GM12878 (cell line): ENCODE measurements at regions not wholly inside any gene's neighbourhood (a gene's known extent, or its start where the extent isn't known, plus 50 kb on each side); places are given as distances from the start of the nearest gene placed in this dataset.

ENCODE experiments used
- ATAC-seq: fragments of 200-7000 bp; cut with Tn5 transposase; 3 replicates; pipeline ENCODE4 v1.9.1; 2020; ENCODE audit warnings: mild to moderate bottlenecking, moderate library complexity
- BruUV-seq: library from RNA; stranded (reverse); fragments of 400-500 nt; replicated peaks from 2 replicates; lab custom pipeline; 2021; lab: Mats Ljungman, UMichigan
- CTCF ChIA-PET: fragments of 300-600 bp; sonication (Branson Sonifier 250); formaldehyde crosslinking; extraction: SDS; loops from one replicate; lab custom pipeline; 2021; ENCODE audit warnings: inconsistent platforms; lab: Yijun Ruan, JAX
- POLR2A ChIA-PET: fragments of 350-600 bp; formaldehyde crosslinking; extraction: SDS; loops from one replicate; lab custom pipeline; 2021; ENCODE audit warnings: inconsistent platforms; lab: Charles Lee
- RAD21 ChIA-PET: fragments of 300-600 bp; sonication (Branson Sonifier 250); formaldehyde crosslinking; loops from one replicate; lab custom pipeline; 2023; ENCODE audit warnings: antibody characterized with exemption; ENCODE audit not compliant: unreplicated experiment; lab: Charles Lee
- SMC1A ChIA-PET: fragments of 300-600 bp; sonication (Branson Sonifier 250); formaldehyde crosslinking; loops from one replicate; lab custom pipeline; 2023; ENCODE audit not compliant: unreplicated experiment, uncharacterized antibody; lab: Charles Lee
- DNase-seq: peaks from one replicate; pipeline ENCODE4 v3.0.0-alpha.2; 2011; ENCODE audit warnings: low read depth, low spot score
- FAIRE-seq: peaks from 3 replicates; lab custom pipeline; 2011; peaks lifted over from hg19 to GRCh38; lab: Jason Lieb, UNC
- H2AFZ ChIP-seq: 2 replicates; pipeline ENCODE4 v1.6.0; 2011; ENCODE audit warnings: low read depth, low read length, control low read depth; ENCODE audit not compliant: control insufficient read depth
- H3K27ac ChIP-seq: 2 replicates; pipeline ENCODE4 v1.5.1; 2011; ENCODE audit warnings: control low read depth; ENCODE audit not compliant: control insufficient read depth, insufficient read depth
- H3K27me3 ChIP-seq, 2 experiments: replicated peaks in 1 of 2; 2 replicates each; pipeline versions ENCODE4 v1.6.0 to v1.6.1; 2011; ENCODE audit warnings: low read length in 1 of 2; ENCODE audit not compliant: control insufficient read depth in 2 of 2, insufficient read depth in 2 of 2
- H3K36me3 ChIP-seq, 2 experiments: 2 replicates each; pipeline ENCODE4 v1.5.1; 2011; ENCODE audit warnings: low read length in 1 of 2; ENCODE audit not compliant: control insufficient read depth in 2 of 2, insufficient read depth in 2 of 2
- H3K4me1 ChIP-seq: 2 replicates; pipeline ENCODE4 v1.6.1; 2011; ENCODE audit warnings: mild to moderate bottlenecking, low read length, moderate library complexity, mixed read lengths; ENCODE audit not compliant: control insufficient read depth, insufficient read depth
- H3K4me2 ChIP-seq: 2 replicates; pipeline ENCODE4 v1.6.0; 2011; ENCODE audit warnings: control low read depth; ENCODE audit not compliant: control insufficient read depth, insufficient read depth
- H3K4me3 ChIP-seq: fragments of 200-600 bp; sonication (generic); 2 replicates; pipeline ENCODE4 v1.5.1; 2016
- H3K79me2 ChIP-seq: 2 replicates; pipeline ENCODE4 v1.6.0; 2011; ENCODE audit warnings: low read length; ENCODE audit not compliant: control insufficient read depth, insufficient read depth
- H3K9ac ChIP-seq: 2 replicates; pipeline ENCODE4 v1.8.0; 2011; ENCODE audit warnings: low read length, control low read depth, mixed read lengths; ENCODE audit not compliant: control insufficient read depth, insufficient read depth
- H3K9me3 ChIP-seq: replicated peaks from 3 replicates; pipeline ENCODE4 v1.5.1; 2011; ENCODE audit warnings: mild to moderate bottlenecking, low read length; ENCODE audit not compliant: control insufficient read depth, insufficient read depth
- H4K20me1 ChIP-seq: 2 replicates; pipeline ENCODE4 v1.6.0; 2011; ENCODE audit not compliant: control insufficient read depth, insufficient read depth
- CBX3 ChIP-seq: fragments of 200-600 bp; sonication (generic); IDR thresholded peaks from 2 replicates; pipeline ENCODE4 v1.6.1; 2016; ENCODE audit warnings: low read depth, borderline replicate concordance
- CEBPB ChIP-seq, 2 experiments: fragments of 150-350 bp in 1 of 2; IDR thresholded peaks; 2 replicates each; pipeline ENCODE4 v1.6.1; 2012 to 2014; ENCODE audit warnings: low read depth in 2 of 2, low read length in 2 of 2, borderline replicate concordance in 1 of 2, inconsistent platforms in 1 of 2
- CHD4 ChIP-seq: fragments of 200-600 bp; sonication (generic); IDR thresholded peaks from 2 replicates; pipeline ENCODE4 v1.6.1; 2016; ENCODE audit warnings: mild to moderate bottlenecking
- HDGF ChIP-seq: fragments of 450-650 bp; IDR thresholded peaks from 2 replicates; pipeline ENCODE4 v1.6.1; 2016; ENCODE audit warnings: antibody characterized with exemption
- IRF4 ChIP-seq: IDR thresholded peaks from 2 replicates; pipeline ENCODE4 v1.6.1; 2011; ENCODE audit warnings: low read depth, low read length
- MEF2A ChIP-seq: IDR thresholded peaks from 2 replicates; pipeline ENCODE4 v1.6.1; 2011; ENCODE audit warnings: low read depth, mild to moderate bottlenecking, low read length, moderate library complexity; ENCODE audit not compliant: insufficient read depth
- MYC ChIP-seq: IDR thresholded peaks from 2 replicates; pipeline ENCODE4 v1.6.1; 2011; ENCODE audit warnings: mild to moderate bottlenecking, low read length, moderate library complexity, inconsistent platforms; ENCODE audit not compliant: insufficient read depth, insufficient replicate concordance, insufficient read length, severe bottlenecking
- NFXL1 ChIP-seq: fragments of 450-650 bp; IDR thresholded peaks from 2 replicates; pipeline ENCODE4 v1.6.1; 2017; ENCODE audit warnings: antibody characterized with exemption, mild to moderate bottlenecking, borderline replicate concordance
- NR2C2 ChIP-seq: IDR thresholded peaks from 2 replicates; pipeline ENCODE4 v1.6.1; 2011; ENCODE audit warnings: borderline replicate concordance, low read depth; ENCODE audit not compliant: control insufficient read depth, insufficient read length
- PML ChIP-seq: IDR thresholded peaks from 2 replicates; pipeline ENCODE4 v1.6.1; 2012; ENCODE audit warnings: low read length, inconsistent platforms
- RELA ChIP-seq: fragments of 450-650 bp; IDR thresholded peaks from 2 replicates; pipeline ENCODE4 v1.8.0; 2014; ENCODE audit warnings: borderline replicate concordance; ENCODE audit not compliant: partially characterized antibody
- SP1 ChIP-seq: IDR thresholded peaks from one replicate; pipeline ENCODE4 v1.6.1; 2011; ENCODE audit warnings: low read depth, low read length
- SREBF1 ChIP-seq: IDR thresholded peaks from 2 replicates; pipeline ENCODE4 v1.6.1; 2012; ENCODE audit warnings: mild to moderate bottlenecking, low read length
- SREBF2 ChIP-seq: IDR thresholded peaks from 2 replicates; pipeline ENCODE4 v1.6.1; 2012; ENCODE audit warnings: mild to moderate bottlenecking, low read length
- SRF ChIP-seq, 2 experiments: IDR thresholded peaks; 2 replicates each; pipeline ENCODE4 v1.6.1; 2011; ENCODE audit warnings: low read depth in 2 of 2, low read length in 2 of 2, mild to moderate bottlenecking in 1 of 2, moderate library complexity in 1 of 2
- STAT1 ChIP-seq: fragments of 450-650 bp; conservative IDR thresholded peaks from 2 replicates; pipeline ENCODE4 v1.6.1; 2014; ENCODE audit warnings: antibody characterized with exemption, mild to moderate bottlenecking
- YY1 ChIP-seq: IDR thresholded peaks from 2 replicates; pipeline ENCODE4 v1.6.1; 2011; ENCODE audit warnings: low read depth, mild to moderate bottlenecking, low read length
- ZNF384 ChIP-seq: IDR thresholded peaks from 2 replicates; pipeline ENCODE4 v1.6.1; 2012; ENCODE audit warnings: low read depth, mild to moderate bottlenecking, low read length, improper control_type of control experiment, borderline replicate concordance
- WGBS: methylation state at CpG from one replicate; pipeline ENCODE4 v1.1.6; 2016; ENCODE audit warnings: low lambda C conversion rate; ENCODE audit not compliant: insufficient replicate concordance, insufficient coverage; ENCODE audit errors: missing lambda C conversion rate; 5-methylcytosine and 5-hydroxymethylcytosine counted together
- in situ Hi-C: fragments of 300-500 bp; cut with MboI; formaldehyde crosslinking; loops from 9 replicates; pipeline ENCODE4 v1.14.3; 2018; ENCODE audit warnings: mixed read lengths
- intact Hi-C: fragments of 100-400 bp; cut with micrococcal nuclease; formaldehyde crosslinking; loops from one replicate; pipeline ENCODE4 v1.14.2; 2022; ENCODE audit not compliant: unreplicated experiment

- Histone ChIP-seq H3K79me2 (no peaks in the 10 kb centered on the region), H3K9me3 (no peaks in the 10 kb centered on the region), H3K4me3 (no peak overlapping the region), H3K27ac (no peak overlapping the region), H2AFZ (no peak overlapping the region), H3K4me2 (no peak overlapping the region), H3K36me3 (no peaks in the 10 kb centered on the region), H3K9ac (no peak overlapping the region), H3K4me1 (no peaks in the 10 kb centered on the region), H4K20me1 (no peaks in the 10 kb centered on the region), H3K27me3 (no peaks in the 10 kb centered on the region)
- no peak for FAIRE-seq
- no peak for DNase-seq
- intact Hi-C loops: no loop called here
- no peak for TF ChIP-seq STAT1
- no peak for TF ChIP-seq SREBF1
- TF ChIP-seq RELA: no peak
- TF ChIP-seq ZNF384: no peak
- TF ChIP-seq YY1: no peak
- no peak for TF ChIP-seq CEBPB (IDR thresholded peaks at IDR 0.05; ENCODE audit: borderline replicate concordance in 1 of 2, low read depth in 2 of 2, low read length in 2 of 2)
- no peak for TF ChIP-seq CBX3
- no peak for TF ChIP-seq CHD4
- TF ChIP-seq MEF2A: no peak
- TF ChIP-seq SRF (IDR thresholded peaks at IDR 0.05; ENCODE audit: low read depth in 2 of 2, low read length in 2 of 2): no peak
- TF ChIP-seq PML: no peak
- no peak for TF ChIP-seq HDGF
- TF ChIP-seq SREBF2: no peak
- TF ChIP-seq IRF4: no peak
- TF ChIP-seq NFXL1: no peak
- no peak for TF ChIP-seq SP1
- TF ChIP-seq MYC: no peak
- TF ChIP-seq NR2C2: no peak
- no peak for ATAC-seq
- 95% methylated on average over 1 of the region's 1 CpG for WGBS
- in situ Hi-C loops: no loop called here
- RAD21 ChIA-PET: no interaction called here
- no TSS peak for BruUV-seq
- POLR2A ChIA-PET: no interaction called here
- SMC1A ChIA-PET: interaction anchor here (0.7 kb wide), 1 partner anchor 13 kb away, joined by 4 read pairs; no protein-coding TSS in a partner anchor
- CTCF ChIA-PET: no interaction called here
Measured at GRCh38 chr12:81021834-81022233, 56.0 kb upstream of the ACSS3 start.
